Fibroblast of the conjunctiva (primary cell): ENCODE measurements at regions not wholly inside any gene's neighbourhood (a gene's known extent, or its start where the extent isn't known, plus 50 kb on each side); places are given as distances from the start of the nearest gene placed in this dataset.
"Not testable (repeated sequence)": the region's sequence is repeated elsewhere in the genome, so short reads cannot be mapped to it uniquely, and the experiment has no call there.

Experiments
- DNase-seq: peaks from one replicate; pipeline ENCODE4 v3.0.0-alpha.2; 2010; ENCODE audit warnings: low read depth

GRCh38 chr15:24150542-24150941, 463.4 kb upstream of the NDN start:
- no peak for DNase-seq

DNA sequence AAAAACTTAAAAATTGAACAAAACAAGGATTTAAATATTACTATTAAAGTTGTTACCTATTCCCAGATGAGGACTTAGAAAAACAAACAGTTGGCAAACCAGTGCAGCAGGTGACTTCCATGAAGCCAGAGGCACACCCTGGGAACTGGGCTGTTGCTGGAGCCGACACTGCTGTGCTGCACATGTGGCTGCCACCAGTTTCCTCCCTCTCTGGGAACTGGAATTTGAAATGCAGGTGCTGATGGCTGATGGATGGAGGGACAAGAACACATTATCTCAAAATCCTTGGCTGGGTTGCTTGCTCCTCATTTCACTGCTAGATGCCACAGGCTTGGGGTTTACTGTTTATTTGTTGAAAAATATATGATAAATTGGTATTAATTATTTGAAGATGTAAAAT, 471.2 kb upstream of the NDN start:
- not testable (repeated sequence) for DNase-seq

DNA sequence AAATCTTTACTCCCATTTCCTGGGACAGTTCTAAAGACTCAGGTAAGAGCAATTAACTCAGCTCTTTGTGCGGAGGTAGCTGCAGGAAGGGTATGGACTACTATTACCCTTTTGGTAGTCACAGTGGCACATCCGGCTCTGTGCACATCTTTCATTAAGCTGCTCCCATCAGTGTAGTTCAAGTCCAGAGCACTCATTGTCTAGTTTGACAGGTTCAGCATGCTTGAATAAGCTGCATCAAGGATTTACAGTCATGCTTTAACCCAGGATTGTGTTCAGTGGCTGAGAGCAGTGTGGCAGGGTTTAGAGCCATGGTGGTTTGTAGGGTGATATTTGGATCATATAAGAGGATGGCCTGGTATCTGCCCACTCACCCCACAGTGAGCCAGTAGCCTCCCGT, 478.4 kb upstream of the NDN start:
- not testable (repeated sequence) for DNase-seq

GRCh38 chr15:24202297-24202696, 473.3 kb upstream of the NPAP1 start:
- DNase-seq, result not testable (repeated sequence)

DNA sequence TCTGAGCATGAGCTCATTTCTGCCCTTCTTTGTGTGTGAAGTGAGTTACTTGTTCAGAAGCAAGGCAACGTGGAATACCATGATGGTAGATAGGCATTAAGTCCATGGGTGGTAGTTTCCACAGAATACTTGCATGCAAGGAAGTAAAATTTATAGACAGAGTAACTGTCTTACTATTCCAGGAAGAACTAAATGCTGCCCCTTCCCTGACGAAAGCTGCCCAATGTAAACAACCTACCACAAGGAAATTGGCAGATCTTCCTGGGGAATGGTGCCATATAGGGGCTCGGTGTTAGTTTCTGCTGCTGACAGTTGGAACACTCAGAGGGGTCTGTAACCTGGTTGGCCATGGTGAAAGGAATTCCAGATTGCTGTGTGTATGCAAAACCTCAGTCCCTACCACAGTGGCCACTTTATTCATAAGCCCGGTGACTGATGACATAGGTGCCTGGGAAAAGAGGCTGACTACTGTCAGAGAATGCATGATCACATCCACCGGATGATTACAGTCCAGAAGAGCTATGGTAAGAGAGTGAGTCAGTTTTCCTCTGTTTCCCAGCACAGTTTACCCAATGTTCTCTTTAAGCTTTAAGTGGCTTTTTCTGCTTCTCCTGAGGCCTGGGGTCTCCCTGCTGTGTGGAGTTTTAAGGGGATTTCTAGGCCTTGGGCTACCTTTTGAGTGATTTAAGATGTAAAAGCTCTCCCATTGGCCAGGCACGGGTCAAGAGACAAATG, 463.7 kb upstream of the NPAP1 start:
- DNase-seq, result not testable (repeated sequence)

DNA sequence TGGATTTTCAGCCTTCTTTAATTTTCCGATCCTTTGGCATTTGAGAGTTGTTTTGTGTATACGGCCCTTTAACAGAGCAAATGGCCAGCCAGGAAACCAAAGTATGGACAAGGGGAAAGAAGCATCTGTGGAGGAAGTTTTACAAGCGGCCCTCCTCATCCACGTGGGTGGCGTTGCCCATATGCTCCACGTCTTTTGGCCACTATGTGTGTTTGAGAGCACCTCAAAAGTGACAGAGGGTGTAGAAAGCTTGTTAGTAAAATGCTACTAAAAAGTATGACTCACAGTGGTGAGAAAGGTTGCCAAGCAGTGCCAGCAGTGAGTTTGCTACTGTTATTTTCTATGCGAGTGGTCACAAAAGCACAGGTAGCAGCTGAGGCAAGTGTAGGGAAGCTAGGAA, 451.8 kb upstream of the NPAP1 start:
- DNase-seq, result no peak

- DNase-seq, result no peak
Observed at GRCh38 chr15:24224161-24224560, 451.4 kb upstream of the NPAP1 start.

DNA sequence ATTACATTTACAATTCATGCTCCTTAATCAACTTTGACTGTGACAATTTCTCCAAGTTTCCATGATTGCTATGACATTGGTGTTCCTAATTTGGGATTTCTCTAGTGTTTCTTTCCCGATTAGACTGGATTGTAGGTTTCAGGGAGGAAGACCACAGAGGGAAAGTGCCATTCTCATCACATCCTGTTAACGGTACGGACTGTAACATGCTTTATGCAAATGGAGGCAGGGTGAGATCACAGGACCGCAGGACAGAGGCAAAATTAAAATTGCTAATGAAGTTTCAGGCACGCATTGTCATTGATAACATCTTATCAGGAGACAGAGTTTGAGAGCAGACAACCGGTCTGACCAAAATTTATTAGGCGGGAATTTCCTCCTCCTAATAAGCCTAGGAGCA, 446.7 kb upstream of the NPAP1 start:
- DNase-seq, result not testable (repeated sequence)

GRCh38 chr15:24233134-24233533, 442.4 kb upstream of the NPAP1 start:
- DNase-seq, result not testable (repeated sequence)

DNA sequence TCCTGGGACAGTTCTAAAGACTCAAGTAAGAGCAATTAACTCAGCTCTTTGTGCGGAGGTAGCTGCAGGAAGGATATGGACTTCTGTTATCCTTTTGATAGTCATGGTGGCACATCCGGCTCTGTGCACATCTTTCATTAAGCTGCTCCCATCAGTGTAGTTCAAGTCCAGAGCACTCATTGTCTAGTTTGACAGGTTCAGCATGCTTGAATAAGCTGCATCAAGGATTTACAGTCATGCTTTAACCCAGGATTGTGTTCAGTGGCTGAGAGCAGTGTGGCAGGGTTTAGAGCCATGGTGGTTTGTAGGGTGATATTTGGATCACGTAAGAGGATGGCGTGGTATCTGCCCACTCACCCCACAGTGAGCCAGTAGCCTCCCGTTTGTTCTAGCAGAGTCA, 435.0 kb upstream of the NPAP1 start:
- not testable (repeated sequence) for DNase-seq

DNA sequence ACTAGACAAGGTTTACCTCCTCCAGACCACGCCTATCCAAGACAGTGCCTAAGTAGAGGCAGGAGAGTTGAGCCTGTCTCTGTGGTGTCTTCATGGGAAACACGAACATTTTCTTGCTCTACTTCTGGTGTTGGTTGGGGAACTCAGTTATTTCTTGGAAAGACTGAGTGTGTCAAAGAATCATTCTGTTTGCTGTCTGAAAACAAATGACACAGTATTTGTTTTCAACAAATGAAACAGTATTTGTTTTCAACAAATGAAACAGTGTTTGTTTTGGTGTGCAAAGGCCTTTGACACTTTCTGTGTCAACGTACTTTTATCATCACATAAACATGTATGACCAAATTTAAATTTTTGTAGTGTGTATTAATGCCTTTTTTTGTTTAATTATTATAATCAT, 416.5 kb upstream of the NPAP1 start:
- not testable (repeated sequence) for DNase-seq

DNA sequence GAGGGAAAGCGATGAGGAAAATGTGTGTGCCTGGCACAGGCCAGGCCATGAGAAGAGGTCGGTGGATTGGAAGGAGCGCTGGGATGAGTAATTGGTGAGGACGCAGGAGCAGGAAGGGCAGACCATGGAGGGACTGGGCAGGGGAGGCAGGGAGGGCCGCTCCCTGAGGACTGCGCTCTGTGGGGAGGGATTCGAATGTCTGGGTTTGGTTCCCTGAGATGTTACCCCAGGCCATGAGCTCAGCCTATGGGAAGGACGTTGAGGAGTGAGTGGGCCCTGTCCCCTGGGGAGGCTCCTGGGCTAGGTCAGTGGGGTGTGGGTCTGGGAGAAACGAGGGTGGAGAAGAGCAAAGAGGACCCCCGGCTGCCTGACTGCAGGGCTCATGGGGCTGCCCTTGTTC, 415.2 kb upstream of the NPAP1 start:
- DNase-seq, result not testable (repeated sequence)

DNA sequence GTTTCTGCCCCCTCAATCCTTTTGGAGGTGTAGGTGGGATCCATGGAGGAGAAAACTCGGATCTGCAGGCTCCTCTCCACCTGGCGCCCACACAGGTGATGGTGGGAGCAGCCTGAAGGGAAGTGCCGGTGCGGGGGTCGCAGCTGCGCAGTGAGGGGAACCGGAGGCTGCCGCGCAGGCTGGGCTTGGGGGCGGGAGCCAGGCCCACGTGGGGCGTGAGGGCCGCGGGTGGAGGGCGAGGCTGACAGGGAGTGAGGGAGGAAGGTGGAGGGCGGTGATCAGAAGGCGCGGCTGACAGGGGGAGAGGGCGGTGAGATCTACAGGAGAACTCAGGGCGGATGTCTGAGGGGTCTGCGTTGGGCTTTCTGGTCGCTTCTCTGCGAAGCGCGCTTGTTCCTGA, 414.7 kb upstream of the NPAP1 start:
- not testable (repeated sequence) for DNase-seq

GRCh38 chr15:24268536-24269165, 406.9 kb upstream of the NPAP1 start:
- not testable (repeated sequence) for DNase-seq

- no peak for DNase-seq
Observed at GRCh38 chr15:24269166-24269571, 406.4 kb upstream of the NPAP1 start.

GRCh38 chr15:24269923-24270322, 405.7 kb upstream of the NPAP1 start:
- no peak for DNase-seq

GRCh38 chr15:24271496-24272244, 403.9 kb upstream of the NPAP1 start:
- DNase-seq, result not testable (repeated sequence)

GRCh38 chr15:24292837-24293236, 382.7 kb upstream of the NPAP1 start:
- DNase-seq, result no peak

DNA sequence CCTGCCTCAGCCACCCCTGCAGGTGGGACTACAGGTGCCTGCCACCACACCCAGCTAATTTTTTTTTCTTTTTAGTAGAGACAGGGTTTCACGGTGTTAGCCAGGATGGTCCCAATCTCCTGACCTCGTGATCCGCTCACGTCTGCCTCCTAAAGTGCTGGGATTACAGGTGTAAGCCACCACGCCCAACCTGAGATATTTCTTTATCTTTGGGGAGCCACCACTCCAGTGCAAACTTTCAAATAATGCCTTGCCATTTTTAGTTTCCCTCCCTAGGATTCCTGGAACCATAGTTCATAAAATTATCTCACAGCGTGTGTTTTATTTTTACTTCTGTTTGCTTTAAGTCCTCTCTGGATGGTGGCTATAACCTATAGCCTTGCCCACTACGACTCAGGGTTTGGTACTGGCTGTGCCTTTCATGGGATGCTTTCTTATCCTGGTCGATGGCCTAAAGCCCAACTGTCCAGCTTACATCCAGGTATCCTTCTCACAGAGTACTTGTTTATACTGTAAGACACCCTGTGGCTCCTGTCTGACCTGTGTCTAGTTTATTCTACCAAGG, 374.7 kb upstream of the NPAP1 start:
- DNase-seq, result not testable (repeated sequence)

DNA sequence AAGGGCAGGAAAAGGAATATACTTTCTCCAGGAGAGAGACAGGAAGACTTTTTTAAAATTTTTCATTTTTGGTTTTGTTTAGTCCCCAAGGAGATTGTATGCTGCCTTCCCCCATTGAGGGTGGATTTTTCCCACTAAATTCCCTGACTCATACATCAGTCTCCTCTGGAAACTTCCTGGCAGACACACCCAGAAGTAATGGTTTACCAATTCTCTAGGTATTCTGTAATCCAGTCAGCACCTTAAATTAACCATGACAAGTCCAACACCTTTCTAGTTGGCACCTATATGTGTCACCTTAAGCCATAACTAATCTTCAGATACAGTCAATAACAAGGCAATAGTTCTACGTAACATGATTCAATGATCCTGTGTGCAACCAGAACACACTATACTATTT, 373.6 kb upstream of the NPAP1 start:
- DNase-seq, result not testable (repeated sequence)

DNA sequence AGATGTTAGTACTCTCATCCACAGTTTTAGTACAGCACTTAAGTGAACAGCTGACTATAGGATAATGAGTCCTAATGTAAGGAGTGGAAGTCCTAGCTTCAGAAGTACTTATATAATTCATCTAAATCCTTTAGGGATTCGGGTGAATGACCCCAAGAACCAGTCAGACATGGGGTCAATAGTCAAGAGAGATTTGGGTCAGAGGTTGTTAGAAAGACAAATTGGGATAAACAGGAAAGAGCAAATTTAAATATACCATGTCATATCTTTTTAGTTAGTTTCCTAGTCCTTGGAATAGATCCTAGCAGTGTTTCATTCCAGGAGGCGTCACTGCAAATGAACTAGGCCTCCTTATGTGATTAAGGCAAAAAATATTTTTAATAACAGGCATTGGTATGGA, 370.8 kb upstream of the NPAP1 start:
- DNase-seq, result not testable (repeated sequence)

- DNase-seq, result not testable (repeated sequence)
Observed at GRCh38 chr15:24305643-24306042, 369.9 kb upstream of the NPAP1 start.

DNA sequence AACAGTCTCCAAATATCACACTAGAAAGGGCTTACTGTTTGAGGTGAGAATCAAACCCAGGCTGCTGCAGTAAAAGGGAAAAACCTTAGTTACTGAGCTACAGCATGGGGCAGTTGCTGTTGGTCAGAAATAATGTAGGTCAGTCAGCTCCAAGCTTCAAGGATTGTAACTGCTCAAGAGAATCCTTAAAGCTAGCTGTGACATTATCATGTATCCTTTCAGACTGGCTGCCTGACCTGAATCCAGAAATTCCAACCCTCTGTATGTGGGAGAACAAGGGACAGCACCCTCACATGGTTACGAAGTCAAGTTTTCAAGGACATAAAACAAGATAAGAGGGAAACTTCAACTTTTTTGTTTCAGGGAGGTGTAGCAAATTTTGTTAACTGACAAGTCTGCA, 365.9 kb upstream of the NPAP1 start:
- DNase-seq, result not testable (repeated sequence)
